Stomach (tissue), 8 donors: ENCODE measurements at regions not wholly inside any gene's neighbourhood (a gene's known extent, or its start where the extent isn't known, plus 50 kb on each side); places are given as distances from the start of the nearest gene placed in this dataset.

Experiments
- DNase-seq, 2 donors: peaks; one replicate each; pipeline versions ENCODE4 v3.0.0 to v3.0.0-alpha.2; 2013 to 2019
- H3K27ac ChIP-seq, 5 donors: fragments of 200-600 bp in 4 of 5; sonication (generic) in 4 of 5; one replicate each; pipeline ENCODE4 v1.5.1; 2013 to 2019; ENCODE audit warnings: mild to moderate bottlenecking in 1 of 5, moderate library complexity in 1 of 5
- H3K27me3 ChIP-seq, 3 donors: fragments of 200-600 bp; sonication (generic); one replicate each; pipeline ENCODE4 v1.5.1; 2017 to 2019; ENCODE audit warnings: mixed run types in 1 of 3
- H3K36me3 ChIP-seq, 4 donors: fragments of 200-600 bp; sonication (generic); 1 replicate in 3 of 4; 2 replicates in 1 of 4; pipeline ENCODE4 v1.5.1; 2016 to 2019
- H3K4me1 ChIP-seq, 4 donors: fragments of 200-600 bp; sonication (generic); one replicate each; pipeline ENCODE4 v1.5.1; 2016 to 2019
- H3K4me3 ChIP-seq, 4 donors: fragments of 200-600 bp; sonication (generic) in 3 of 4; one replicate each; pipeline ENCODE4 v1.5.1; 2016 to 2019; ENCODE audit warnings: mild to moderate bottlenecking in 1 of 4
- H3K9me3 ChIP-seq, 4 donors: fragments of 200-600 bp; sonication (generic); one replicate each; pipeline ENCODE4 v1.5.1; 2016 to 2019
- EP300 ChIP-seq: sonication (generic); formaldehyde crosslinking; IDR thresholded peaks from one replicate; pipeline ENCODE4 v1.6.1; 2017; ENCODE audit warnings: antibody characterized with exemption
- POLR2A ChIP-seq, 4 donors: fragments of 450-650 bp; IDR thresholded peaks; one replicate each; pipeline ENCODE4 v1.6.1; 2016; ENCODE audit warnings: antibody characterized with exemption in 4 of 4, control low read depth in 2 of 4, mild to moderate bottlenecking in 1 of 4, moderate library complexity in 1 of 4
- POLR2AphosphoS5 ChIP-seq, 3 donors: sonication (generic); formaldehyde crosslinking; IDR thresholded peaks; one replicate each; pipeline ENCODE4 v1.6.1; 2016; ENCODE audit warnings: antibody characterized with exemption in 3 of 3
- WGBS, 5 donors: extraction: QIAGEN DNeasy Blood & Tissue Kit in 3 of 5; methylation state at CpG; one replicate each; pipeline versions ENCODE4 v1.1.5 to v1.1.7; 2013 to 2018; 5-methylcytosine and 5-hydroxymethylcytosine counted together
- intact Hi-C: fragments of 100-400 bp; cut with DNase I; formaldehyde crosslinking; loops from one replicate; pipeline ENCODE4 v1.15.1; 2023; ENCODE audit warnings: low total_unique reads
- TF ChIP-seq, protein P1 (sequence below), 7 experiments: fragments of 450-650 bp in 4 of 7; fragments of 200-600 bp in 3 of 7; sonication (generic) in 3 of 7; IDR thresholded peaks; one replicate each; pipeline ENCODE4 v1.5.1; 2016 to 2019; ENCODE audit warnings: antibody characterized with exemption in 7 of 7, control low read depth in 2 of 7, mild to moderate bottlenecking in 1 of 7
- donor health status: healthy with polysubstance abuse.
- donor health status: Bipolar disorder and iron deficiency.
- donor health status: healthy.

GRCh38 chr19:29090783-29091526 is 122.0 kb downstream of the UQCRFS1 start:
- Histone ChIP-seq H3K27ac (no peak overlapping the region), H3K9me3 (peaks cover 0 to 5% (median 0%) of the 10 kb centered on the region in 4 donors), H3K4me1 (no peaks in the 10 kb centered on the region), H3K36me3 (no peaks in the 10 kb centered on the region), H3K27me3 (no peaks in the 10 kb centered on the region), H3K4me3 (no peak overlapping the region)
- TF ChIP-seq, protein P1, sequence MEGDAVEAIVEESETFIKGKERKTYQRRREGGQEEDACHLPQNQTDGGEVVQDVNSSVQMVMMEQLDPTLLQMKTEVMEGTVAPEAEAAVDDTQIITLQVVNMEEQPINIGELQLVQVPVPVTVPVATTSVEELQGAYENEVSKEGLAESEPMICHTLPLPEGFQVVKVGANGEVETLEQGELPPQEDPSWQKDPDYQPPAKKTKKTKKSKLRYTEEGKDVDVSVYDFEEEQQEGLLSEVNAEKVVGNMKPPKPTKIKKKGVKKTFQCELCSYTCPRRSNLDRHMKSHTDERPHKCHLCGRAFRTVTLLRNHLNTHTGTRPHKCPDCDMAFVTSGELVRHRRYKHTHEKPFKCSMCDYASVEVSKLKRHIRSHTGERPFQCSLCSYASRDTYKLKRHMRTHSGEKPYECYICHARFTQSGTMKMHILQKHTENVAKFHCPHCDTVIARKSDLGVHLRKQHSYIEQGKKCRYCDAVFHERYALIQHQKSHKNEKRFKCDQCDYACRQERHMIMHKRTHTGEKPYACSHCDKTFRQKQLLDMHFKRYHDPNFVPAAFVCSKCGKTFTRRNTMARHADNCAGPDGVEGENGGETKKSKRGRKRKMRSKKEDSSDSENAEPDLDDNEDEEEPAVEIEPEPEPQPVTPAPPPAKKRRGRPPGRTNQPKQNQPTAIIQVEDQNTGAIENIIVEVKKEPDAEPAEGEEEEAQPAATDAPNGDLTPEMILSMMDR (IDR thresholded peaks at IDR 0.05), result no peak
- TF ChIP-seq POLR2AphosphoS5 (IDR thresholded peaks at IDR 0.05) (no peak), EP300 (no peak), POLR2A (IDR thresholded peaks at IDR 0.05) (no peak)
- 40 to 63% (median 45%) methylated on average over 7 of the region's 7 CpGs for WGBS, 5 donors
- DNase-seq, result no peak
- intact Hi-C loops, result no loop called here

- no peaks in the 10 kb centered on the region for H3K36me3 ChIP-seq
- intact Hi-C loops, result no loop called here
- WGBS, 5 donors, result 69 to 87% (median 80%) methylated on average over 8 of the region's 8 CpGs
- no peak for DNase-seq
- no peaks in the 10 kb centered on the region for H3K4me1 ChIP-seq
- no peak overlapping the region for H3K4me3 ChIP-seq
- no peak overlapping the region for H3K27ac ChIP-seq
- H3K9me3 ChIP-seq, result peaks cover 0 to 5% (median 0%) of the 10 kb centered on the region in 4 donors
- TF ChIP-seq EP300, result no peak
- TF ChIP-seq POLR2AphosphoS5 (IDR thresholded peaks at IDR 0.05), result no peak
- TF ChIP-seq POLR2A (IDR thresholded peaks at IDR 0.05), result no peak
- TF ChIP-seq, protein P1 (IDR thresholded peaks at IDR 0.05), result no peak
- H3K27me3 ChIP-seq, result peaks cover 0 to 9% (median 0%) of the 10 kb centered on the region in 3 donors
Observed at GRCh38 chr19:29089315-29089870, 123.6 kb downstream of the UQCRFS1 start.

DNA sequence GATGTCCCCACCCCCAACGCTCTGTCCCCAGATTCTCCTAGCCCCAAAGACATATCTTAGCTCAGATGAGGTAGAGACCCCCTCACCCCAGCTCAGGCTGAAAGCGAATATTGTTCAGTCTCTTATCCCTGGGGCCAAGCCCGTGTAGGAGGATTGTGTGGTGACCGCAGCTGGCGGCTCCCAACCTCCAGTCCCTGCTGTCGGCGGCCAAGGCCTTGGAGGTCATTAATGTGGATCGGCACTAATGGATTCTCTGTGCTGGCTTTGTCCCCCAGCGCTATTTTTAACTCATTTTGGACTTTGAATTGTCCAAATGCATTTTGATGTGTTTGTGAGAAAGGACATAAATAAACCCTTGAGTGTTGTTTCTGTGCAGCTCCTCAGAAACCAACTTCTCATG is 124.2 kb downstream of the UQCRFS1 start:
- H3K4me1 ChIP-seq, result no peaks in the 10 kb centered on the region

DNA sequence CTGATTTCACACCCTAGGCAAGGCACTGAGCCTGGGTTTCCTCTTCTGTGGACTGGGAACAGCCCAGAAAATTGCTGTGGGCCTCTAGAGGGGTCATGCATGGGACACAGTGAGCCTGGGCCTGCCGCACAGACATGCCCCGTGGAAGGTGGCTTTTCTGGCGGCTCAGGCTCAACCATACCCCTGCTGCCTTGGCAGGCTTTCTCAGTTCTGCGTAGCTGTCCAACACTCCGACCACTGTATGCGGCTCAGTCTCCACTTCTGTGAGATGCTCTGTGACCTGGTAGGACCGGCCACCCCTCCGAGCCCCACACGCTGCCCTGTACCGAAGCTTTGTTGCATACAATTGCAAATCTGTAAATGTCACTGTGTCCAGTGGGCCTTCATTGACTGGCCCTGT is 126.3 kb downstream of the UQCRFS1 start:
- no peaks in the 10 kb centered on the region for H3K4me1 ChIP-seq
- 91 to 94% (median 94%) methylated on average over 10 of the region's 10 CpGs for WGBS, 5 donors
- H3K27ac ChIP-seq, result no peak overlapping the region
- no peak for TF ChIP-seq POLR2AphosphoS5 (IDR thresholded peaks at IDR 0.05)
- TF ChIP-seq EP300, result no peak
- TF ChIP-seq, protein P1 (IDR thresholded peaks at IDR 0.05), result no peak
- no peak for TF ChIP-seq POLR2A (IDR thresholded peaks at IDR 0.05)
- no peak for DNase-seq
- peaks cover 0 to 14% (median 0%) of the 10 kb centered on the region in 3 donors for H3K27me3 ChIP-seq
- intact Hi-C loops, result no loop called here
- H3K9me3 ChIP-seq, result no peaks in the 10 kb centered on the region
- H3K36me3 ChIP-seq, result no peaks in the 10 kb centered on the region
- H3K4me3 ChIP-seq, result no peak overlapping the region

More for the DNA sequence above, 124.2 kb downstream of the UQCRFS1 start:
- intact Hi-C loops, result no loop called here
- H3K4me3 ChIP-seq, result no peak overlapping the region
- 63 to 72% (median 65%) methylated on average over 9 of the region's 9 CpGs for WGBS, 5 donors
- H3K27ac ChIP-seq, result no peak overlapping the region
- H3K27me3 ChIP-seq, result peaks cover 0 to 13% (median 0%) of the 10 kb centered on the region in 3 donors
- TF ChIP-seq POLR2A (IDR thresholded peaks at IDR 0.05) (no peak), EP300 (no peak), POLR2AphosphoS5 (IDR thresholded peaks at IDR 0.05) (no peak)
- TF ChIP-seq, protein P1 (IDR thresholded peaks at IDR 0.05), result no peak
- H3K9me3 ChIP-seq, result peaks cover 0 to 5% (median 0%) of the 10 kb centered on the region in 4 donors
- H3K36me3 ChIP-seq, result no peaks in the 10 kb centered on the region
- peak in 1 of 2 donors; percentile 51 for DNase-seq
